ENCODE measurements at regions not wholly inside any gene's neighbourhood (a gene's known extent, or its start where the extent isn't known, plus 50 kb on each side); places are given as distances from the start of the nearest gene placed in this dataset.

- DNase-seq (ENCODE audit: low spot score) = no peak
- H3K9me3 Mint-ChIP-seq = peaks cover 10% of the 10 kb centered on the region
- H3K4me3 Mint-ChIP-seq = no peak overlapping the region
- no peak for ATAC-seq
- TF ChIP-seq, protein P1, sequence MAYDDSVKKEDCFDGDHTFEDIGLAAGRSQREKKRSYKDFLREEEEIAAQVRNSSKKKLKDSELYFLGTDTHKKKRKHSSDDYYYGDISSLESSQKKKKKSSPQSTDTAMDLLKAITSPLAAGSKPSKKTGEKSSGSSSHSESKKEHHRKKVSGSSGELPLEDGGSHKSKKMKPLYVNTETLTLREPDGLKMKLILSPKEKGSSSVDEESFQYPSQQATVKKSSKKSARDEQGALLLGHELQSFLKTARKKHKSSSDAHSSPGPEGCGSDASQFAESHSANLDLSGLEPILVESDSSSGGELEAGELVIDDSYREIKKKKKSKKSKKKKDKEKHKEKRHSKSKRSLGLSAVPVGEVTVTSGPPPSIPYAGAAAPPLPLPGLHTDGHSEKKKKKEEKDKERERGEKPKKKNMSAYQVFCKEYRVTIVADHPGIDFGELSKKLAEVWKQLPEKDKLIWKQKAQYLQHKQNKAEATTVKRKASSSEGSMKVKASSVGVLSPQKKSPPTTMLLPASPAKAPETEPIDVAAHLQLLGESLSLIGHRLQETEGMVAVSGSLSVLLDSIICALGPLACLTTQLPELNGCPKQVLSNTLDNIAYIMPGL (CRISPR knock-in tag; IDR thresholded peaks at IDR 0.05) = no peak
- TF ChIP-seq ATF1 (CRISPR knock-in tag; IDR thresholded peaks at IDR 0.05) (no peak), ZNF396 (CRISPR knock-in tag; IDR thresholded peaks at IDR 0.05; ENCODE audit: borderline replicate concordance) (no peak), JAZF1 (CRISPR knock-in tag; IDR thresholded peaks at IDR 0.05) (no peak), TEAD1 (CRISPR knock-in tag; IDR thresholded peaks at IDR 0.05) (no peak), NR1H2 (CRISPR knock-in tag; IDR thresholded peaks at IDR 0.05) (no peak), NFE2L1 (CRISPR knock-in tag; IDR thresholded peaks at IDR 0.05) (no peak)
- TF ChIP-seq, protein P2, sequence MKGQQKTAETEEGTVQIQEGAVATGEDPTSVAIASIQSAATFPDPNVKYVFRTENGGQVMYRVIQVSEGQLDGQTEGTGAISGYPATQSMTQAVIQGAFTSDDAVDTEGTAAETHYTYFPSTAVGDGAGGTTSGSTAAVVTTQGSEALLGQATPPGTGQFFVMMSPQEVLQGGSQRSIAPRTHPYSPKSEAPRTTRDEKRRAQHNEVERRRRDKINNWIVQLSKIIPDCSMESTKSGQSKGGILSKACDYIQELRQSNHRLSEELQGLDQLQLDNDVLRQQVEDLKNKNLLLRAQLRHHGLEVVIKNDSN (CRISPR knock-in tag; IDR thresholded peaks at IDR 0.05) = no peak
- ChIA-PET POLR2A (no interaction called here), CTCF (no interaction called here)
- H3K36me3 Mint-ChIP-seq = no peaks in the 10 kb centered on the region
- no peaks in the 10 kb centered on the region for H3K27me3 Mint-ChIP-seq (ENCODE audit: low read depth)
- no peaks in the 10 kb centered on the region for H3K4me1 Mint-ChIP-seq
- H3K27ac Mint-ChIP-seq = no peak overlapping the region
Observed at GRCh38 chr3:61454801-61455200, 106.6 kb upstream of the PTPRG start.

DNA sequence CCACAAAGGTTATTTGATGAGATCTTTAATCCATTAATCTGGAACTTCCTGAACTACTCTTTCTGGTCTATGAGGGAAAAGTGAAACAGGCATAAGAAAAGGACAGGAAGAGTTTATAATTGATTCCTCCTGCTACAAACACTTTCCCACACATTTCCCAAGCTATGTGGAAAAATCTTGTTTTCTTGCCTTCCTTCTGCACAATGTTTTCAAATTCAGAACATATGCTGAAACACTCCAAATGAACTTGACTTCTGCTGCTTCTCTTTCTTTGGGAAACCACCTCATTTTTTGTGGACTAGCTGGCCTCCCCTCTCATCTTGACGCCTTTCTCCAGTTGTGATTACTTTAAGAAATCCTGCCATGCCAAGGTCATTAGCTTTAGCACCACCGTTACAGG, 100.7 kb upstream of the PTPRG start:
- DNase-seq (ENCODE audit: low spot score) (no peak), ATAC-seq (no peak)
- Mint-ChIP-seq H3K36me3 (no peaks in the 10 kb centered on the region), H3K9me3 (peaks cover 18% of the 10 kb centered on the region), H3K4me3 (no peak overlapping the region), H3K27me3 (ENCODE audit: low read depth) (peaks cover 2% of the 10 kb centered on the region; the same call in 1 of the 2 replicates), H3K27ac (no peak overlapping the region), H3K4me1 (no peaks in the 10 kb centered on the region)
- CTCF ChIA-PET = no interaction called here
- no peak for TF ChIP-seq NR1H2 (CRISPR knock-in tag; IDR thresholded peaks at IDR 0.05)
- no peak for TF ChIP-seq SMAD3 (CRISPR knock-in tag; IDR thresholded peaks at IDR 0.05; ENCODE audit: borderline replicate concordance)
- TF ChIP-seq SP1 (CRISPR knock-in tag; conservative IDR thresholded peaks at IDR 0.05) = no peak
- no peak for TF ChIP-seq ZNF138 (CRISPR knock-in tag; conservative IDR thresholded peaks at IDR 0.05)
- TF ChIP-seq ZNF263 (CRISPR knock-in tag; IDR thresholded peaks at IDR 0.05; ENCODE audit: low read depth) = no peak
- TF ChIP-seq NFYB (CRISPR knock-in tag; conservative IDR thresholded peaks at IDR 0.05; ENCODE audit: low read depth) = no peak
- no peak for TF ChIP-seq E2F1 (CRISPR knock-in tag; IDR thresholded peaks at IDR 0.05)
- no peak for TF ChIP-seq GRHL2 (CRISPR knock-in tag; IDR thresholded peaks at IDR 0.05; ENCODE audit: insufficient replicate concordance, severe bottlenecking)
- no peak for TF ChIP-seq NR3C1 (CRISPR knock-in tag; conservative IDR thresholded peaks at IDR 0.05; ENCODE audit: low read depth)
- no peak for TF ChIP-seq CREB1 (CRISPR knock-in tag; IDR thresholded peaks at IDR 0.05)
- TF ChIP-seq, protein P3, sequence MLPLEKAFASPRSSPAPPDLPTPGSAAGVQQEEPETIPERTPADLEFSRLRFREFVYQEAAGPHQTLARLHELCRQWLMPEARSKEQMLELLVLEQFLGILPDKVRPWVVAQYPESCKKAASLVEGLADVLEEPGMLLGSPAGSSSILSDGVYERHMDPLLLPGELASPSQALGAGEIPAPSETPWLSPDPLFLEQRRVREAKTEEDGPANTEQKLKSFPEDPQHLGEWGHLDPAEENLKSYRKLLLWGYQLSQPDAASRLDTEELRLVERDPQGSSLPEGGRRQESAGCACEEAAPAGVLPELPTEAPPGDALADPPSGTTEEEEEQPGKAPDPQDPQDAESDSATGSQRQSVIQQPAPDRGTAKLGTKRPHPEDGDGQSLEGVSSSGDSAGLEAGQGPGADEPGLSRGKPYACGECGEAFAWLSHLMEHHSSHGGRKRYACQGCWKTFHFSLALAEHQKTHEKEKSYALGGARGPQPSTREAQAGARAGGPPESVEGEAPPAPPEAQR (CRISPR knock-in tag; IDR thresholded peaks at IDR 0.05) = no peak
- TF ChIP-seq RORB (CRISPR knock-in tag; IDR thresholded peaks at IDR 0.05) = no peak
- TF ChIP-seq FOXJ3 (CRISPR knock-in tag; IDR thresholded peaks at IDR 0.05; ENCODE audit: borderline replicate concordance) = no peak
- TF ChIP-seq, protein P4, sequence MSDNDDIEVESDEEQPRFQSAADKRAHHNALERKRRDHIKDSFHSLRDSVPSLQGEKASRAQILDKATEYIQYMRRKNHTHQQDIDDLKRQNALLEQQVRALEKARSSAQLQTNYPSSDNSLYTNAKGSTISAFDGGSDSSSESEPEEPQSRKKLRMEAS (CRISPR knock-in tag; IDR thresholded peaks at IDR 0.05) = no peak
- POLR2A ChIA-PET = no interaction called here
